ENCODE measurements at regions not wholly inside any gene's neighbourhood (a gene's known extent, or its start where the extent isn't known, plus 50 kb on each side); places are given as distances from the start of the nearest gene placed in this dataset.

GRCh38 chr5:99724732-99725290 lies 796.0 kb upstream of the CHD1 start:
- no peak for DNase-seq
- Histone ChIP-seq H3K4me1 (peaks cover 11% of the 10 kb centered on the region), H3K27me3 (replicated peaks; ENCODE audit: control insufficient read depth, insufficient read depth, low read length) (no peaks in the 10 kb centered on the region), H3K9me3 (no peaks in the 10 kb centered on the region), H3K36me3 (ENCODE audit: control insufficient read depth, insufficient read depth, low read length) (no peaks in the 10 kb centered on the region), H3K4me3 (ENCODE audit: low read depth, low read length) (no peak overlapping the region)
- ChIA-PET POLR2A (no interaction called here), CTCF (no interaction called here)
- no peak for TF ChIP-seq CTCF (IDR thresholded peaks at IDR 0.05; ENCODE audit: insufficient read depth in 1 of 2, low read depth in 1 of 2, low read length in 1 of 2, severe bottlenecking in 1 of 2, unreplicated experiment in 1 of 2)
- Mint-ChIP-seq H3K27me3 (ENCODE audit: insufficient read depth, unreplicated experiment) (no peaks in the 10 kb centered on the region), H3K36me3 (ENCODE audit: insufficient read depth, unreplicated experiment) (no peaks in the 10 kb centered on the region), H3K9me3 (ENCODE audit: unreplicated experiment) (no peaks in the 10 kb centered on the region), H3K4me3 (ENCODE audit: unreplicated experiment) (no peak overlapping the region), H3K27ac (ENCODE audit: unreplicated experiment) (no peak overlapping the region), H3K4me1 (ENCODE audit: low read depth, unreplicated experiment) (peaks cover 7% of the 10 kb centered on the region)
- BruUV-seq (replicated peaks) = no TSS peak
- intact Hi-C loops (cut with micrococcal nuclease; ENCODE audit: unreplicated experiment) = loop anchor here (5.0 kb wide), 1 partner anchor 288 kb away; no protein-coding TSS in a partner anchor

DNA sequence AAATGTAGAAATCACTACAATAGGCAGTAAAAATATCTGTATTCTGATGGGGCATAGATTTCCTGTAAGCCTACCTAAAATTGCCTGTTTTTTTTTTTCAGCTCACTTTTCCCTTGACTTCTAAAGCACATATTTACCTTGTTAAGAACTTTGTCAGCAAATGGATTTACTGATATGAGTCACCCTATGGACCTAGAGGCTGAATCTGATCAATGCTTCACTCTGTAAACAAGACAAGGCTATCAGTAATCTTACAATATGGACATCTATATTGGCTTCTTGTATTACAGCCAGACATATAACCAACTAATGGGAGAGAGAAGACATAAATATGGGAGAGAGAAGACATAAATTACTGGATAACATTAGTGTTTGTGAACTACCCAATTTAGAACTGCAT lies 792.7 kb upstream of the CHD1 start:
- H3K9me3 Mint-ChIP-seq (ENCODE audit: unreplicated experiment) = no peaks in the 10 kb centered on the region
- H3K4me1 ChIP-seq = peaks cover 11% of the 10 kb centered on the region
- no peak overlapping the region for H3K4me3 ChIP-seq (ENCODE audit: low read depth, low read length)
- H3K36me3 ChIP-seq (ENCODE audit: control insufficient read depth, insufficient read depth, low read length) = no peaks in the 10 kb centered on the region
- no peaks in the 10 kb centered on the region for H3K9me3 ChIP-seq
- intact Hi-C loops (cut with micrococcal nuclease; ENCODE audit: unreplicated experiment) = loop anchor here (5.0 kb wide), 1 partner anchor 284 kb away; no protein-coding TSS in a partner anchor
- ChIA-PET POLR2A (interaction anchor here (0.6 kb wide), 1 partner anchor 19 kb away, joined by 3 read pairs; no protein-coding TSS in a partner anchor), CTCF (no interaction called here)
- TF ChIP-seq CTCF (IDR thresholded peaks at IDR 0.05; ENCODE audit: insufficient read depth in 1 of 2, low read depth in 1 of 2, low read length in 1 of 2, severe bottlenecking in 1 of 2, unreplicated experiment in 1 of 2) = no peak
- H3K27ac Mint-ChIP-seq (ENCODE audit: unreplicated experiment) = no peak overlapping the region
- DNase-seq = peak in 1 of 2 experiments; percentile 36
- H3K4me3 Mint-ChIP-seq (ENCODE audit: unreplicated experiment) = no peak overlapping the region
- no TSS peak for BruUV-seq (replicated peaks)
- H3K4me1 Mint-ChIP-seq (ENCODE audit: low read depth, unreplicated experiment) = peaks cover 7% of the 10 kb centered on the region
- H3K36me3 Mint-ChIP-seq (ENCODE audit: insufficient read depth, unreplicated experiment) = no peaks in the 10 kb centered on the region
- H3K27me3 ChIP-seq (replicated peaks; ENCODE audit: control insufficient read depth, insufficient read depth, low read length) = no peaks in the 10 kb centered on the region
- no peaks in the 10 kb centered on the region for H3K27me3 Mint-ChIP-seq (ENCODE audit: insufficient read depth, unreplicated experiment)

- Histone ChIP-seq H3K36me3 (ENCODE audit: control insufficient read depth, insufficient read depth, low read length) (no peaks in the 10 kb centered on the region), H3K4me1 (peaks cover under 1% of the 10 kb centered on the region; the same call in 1 of the 2 replicates), H3K9me3 (no peaks in the 10 kb centered on the region), H3K4me3 (ENCODE audit: low read depth, low read length) (no peak overlapping the region), H3K27me3 (replicated peaks; ENCODE audit: control insufficient read depth, insufficient read depth, low read length) (no peaks in the 10 kb centered on the region)
- H3K27ac Mint-ChIP-seq (ENCODE audit: unreplicated experiment) = no peak overlapping the region
- no peaks in the 10 kb centered on the region for H3K4me1 Mint-ChIP-seq (ENCODE audit: low read depth, unreplicated experiment)
- H3K4me3 Mint-ChIP-seq (ENCODE audit: unreplicated experiment) = no peak overlapping the region
- ChIA-PET POLR2A (no interaction called here), CTCF (no interaction called here)
- no peak for DNase-seq
- BruUV-seq (replicated peaks) = no TSS peak
- H3K36me3 Mint-ChIP-seq (ENCODE audit: insufficient read depth, unreplicated experiment) = no peaks in the 10 kb centered on the region
- no peaks in the 10 kb centered on the region for H3K27me3 Mint-ChIP-seq (ENCODE audit: insufficient read depth, unreplicated experiment)
- H3K9me3 Mint-ChIP-seq (ENCODE audit: unreplicated experiment) = no peaks in the 10 kb centered on the region
- intact Hi-C loops (cut with micrococcal nuclease; ENCODE audit: unreplicated experiment) = no loop called here
- TF ChIP-seq CTCF (IDR thresholded peaks at IDR 0.05; ENCODE audit: insufficient read depth in 1 of 2, low read depth in 1 of 2, low read length in 1 of 2, severe bottlenecking in 1 of 2, unreplicated experiment in 1 of 2) = peak in 1 of 2 experiments; percentile 27
Measured at GRCh38 chr5:99715921-99716320, 787.1 kb upstream of the CHD1 start.
